ENCODE measurements at regions not wholly inside any gene's neighbourhood (a gene's known extent, or its start where the extent isn't known, plus 50 kb on each side); places are given as distances from the start of the nearest gene placed in this dataset.
"Not testable (repeated sequence)": the region's sequence is repeated elsewhere in the genome, so short reads cannot be mapped to it uniquely, and the experiment has no call there.

GRCh38 chr16:5750439-5750838 is 652.8 kb upstream of the EEF2KMT start:
- not testable (repeated sequence) for H3K4me3 Mint-ChIP-seq; H3K4me1 Mint-ChIP-seq (ENCODE audit: low read depth); DNase-seq; H3K9me3 Mint-ChIP-seq; H3K27me3 Mint-ChIP-seq (ENCODE audit: low read depth); ATAC-seq; H3K36me3 Mint-ChIP-seq (ENCODE audit: insufficient read depth)

- Mint-ChIP-seq H3K36me3 (ENCODE audit: insufficient read depth) (no peaks in the 10 kb centered on the region), H3K9me3 (peaks cover 6% of the 10 kb centered on the region), H3K4me3 (no peak overlapping the region), H3K4me1 (ENCODE audit: low read depth) (no peaks in the 10 kb centered on the region), H3K27me3 (ENCODE audit: low read depth) (no peaks in the 10 kb centered on the region)
- no peak for DNase-seq
- no peak for ATAC-seq
Observed at GRCh38 chr16:5738586-5738985, 641.0 kb upstream of the EEF2KMT start.

- H3K4me3 Mint-ChIP-seq, result no peak overlapping the region
- H3K36me3 Mint-ChIP-seq (ENCODE audit: insufficient read depth), result no peaks in the 10 kb centered on the region
- ATAC-seq (no peak), DNase-seq (no peak)
- H3K9me3 Mint-ChIP-seq, result no peaks in the 10 kb centered on the region
- no peaks in the 10 kb centered on the region for H3K4me1 Mint-ChIP-seq (ENCODE audit: low read depth)
- H3K27me3 Mint-ChIP-seq (ENCODE audit: low read depth), result no peaks in the 10 kb centered on the region
Observed at GRCh38 chr16:5736209-5736930, 638.8 kb upstream of the EEF2KMT start.

- H3K9me3 Mint-ChIP-seq, result no peaks in the 10 kb centered on the region
- DNase-seq (no peak), ATAC-seq (no peak)
- H3K36me3 Mint-ChIP-seq (ENCODE audit: insufficient read depth), result no peaks in the 10 kb centered on the region
- H3K27me3 Mint-ChIP-seq (ENCODE audit: low read depth), result no peaks in the 10 kb centered on the region
- no peaks in the 10 kb centered on the region for H3K4me1 Mint-ChIP-seq (ENCODE audit: low read depth)
- H3K4me3 Mint-ChIP-seq, result no peak overlapping the region
Observed at GRCh38 chr16:5735444-5735843, 637.8 kb upstream of the EEF2KMT start.

- Mint-ChIP-seq H3K4me3 (no peak overlapping the region), H3K27me3 (ENCODE audit: low read depth) (no peaks in the 10 kb centered on the region), H3K9me3 (no peaks in the 10 kb centered on the region), H3K4me1 (ENCODE audit: low read depth) (no peaks in the 10 kb centered on the region), H3K36me3 (ENCODE audit: insufficient read depth) (no peaks in the 10 kb centered on the region)
- no peak for DNase-seq
- no peak for ATAC-seq
Observed at GRCh38 chr16:5730783-5731182, 633.2 kb upstream of the EEF2KMT start.

GRCh38 chr16:5722116-5722619 is 624.6 kb upstream of the EEF2KMT start:
- H3K36me3 Mint-ChIP-seq (ENCODE audit: insufficient read depth), result no peaks in the 10 kb centered on the region
- no peaks in the 10 kb centered on the region for H3K9me3 Mint-ChIP-seq
- DNase-seq (no peak), ATAC-seq (no peak)
- no peaks in the 10 kb centered on the region for H3K4me1 Mint-ChIP-seq (ENCODE audit: low read depth)
- no peaks in the 10 kb centered on the region for H3K27me3 Mint-ChIP-seq (ENCODE audit: low read depth)
- no peak overlapping the region for H3K4me3 Mint-ChIP-seq

GRCh38 chr16:5715155-5715554 is 617.6 kb upstream of the EEF2KMT start:
- DNase-seq (no peak), ATAC-seq (no peak)
- peaks cover 7% of the 10 kb centered on the region for H3K9me3 Mint-ChIP-seq
- H3K27me3 Mint-ChIP-seq (ENCODE audit: low read depth), result no peaks in the 10 kb centered on the region
- no peaks in the 10 kb centered on the region for H3K4me1 Mint-ChIP-seq (ENCODE audit: low read depth)
- H3K36me3 Mint-ChIP-seq (ENCODE audit: insufficient read depth), result no peaks in the 10 kb centered on the region
- no peak overlapping the region for H3K4me3 Mint-ChIP-seq

GRCh38 chr16:5709889-5710288 is 612.3 kb upstream of the EEF2KMT start:
- Mint-ChIP-seq H3K36me3 (ENCODE audit: insufficient read depth) (no peaks in the 10 kb centered on the region), H3K4me3 (no peak overlapping the region), H3K27me3 (ENCODE audit: low read depth) (no peaks in the 10 kb centered on the region), H3K4me1 (ENCODE audit: low read depth) (no peaks in the 10 kb centered on the region), H3K9me3 (peaks cover 7% of the 10 kb centered on the region)
- no peak for DNase-seq
- no peak for ATAC-seq

GRCh38 chr16:5706211-5706610 is 608.6 kb upstream of the EEF2KMT start:
- H3K9me3 Mint-ChIP-seq, result peaks cover 6% of the 10 kb centered on the region
- no peaks in the 10 kb centered on the region for H3K4me1 Mint-ChIP-seq (ENCODE audit: low read depth)
- DNase-seq (no peak), ATAC-seq (no peak)
- H3K4me3 Mint-ChIP-seq, result no peak overlapping the region
- H3K27me3 Mint-ChIP-seq (ENCODE audit: low read depth), result no peaks in the 10 kb centered on the region
- no peaks in the 10 kb centered on the region for H3K36me3 Mint-ChIP-seq (ENCODE audit: insufficient read depth)

GRCh38 chr16:5704271-5704670 is 606.7 kb upstream of the EEF2KMT start:
- H3K4me1 Mint-ChIP-seq (ENCODE audit: low read depth), result no peaks in the 10 kb centered on the region
- no peak overlapping the region for H3K4me3 Mint-ChIP-seq
- DNase-seq (no peak), ATAC-seq (no peak)
- H3K27me3 Mint-ChIP-seq (ENCODE audit: low read depth), result no peaks in the 10 kb centered on the region
- H3K9me3 Mint-ChIP-seq, result peaks cover 13% of the 10 kb centered on the region
- no peaks in the 10 kb centered on the region for H3K36me3 Mint-ChIP-seq (ENCODE audit: insufficient read depth)

- Mint-ChIP-seq H3K4me3 (no peak overlapping the region), H3K9me3 (peaks cover 11% of the 10 kb centered on the region), H3K4me1 (ENCODE audit: low read depth) (no peaks in the 10 kb centered on the region), H3K27me3 (ENCODE audit: low read depth) (no peaks in the 10 kb centered on the region), H3K36me3 (ENCODE audit: insufficient read depth) (no peaks in the 10 kb centered on the region)
- ATAC-seq (no peak), DNase-seq (no peak)
Observed at GRCh38 chr16:5693426-5693825, 595.8 kb upstream of the EEF2KMT start.

- Mint-ChIP-seq H3K27me3 (ENCODE audit: low read depth) (no peaks in the 10 kb centered on the region), H3K36me3 (ENCODE audit: insufficient read depth) (no peaks in the 10 kb centered on the region), H3K4me1 (ENCODE audit: low read depth) (no peaks in the 10 kb centered on the region), H3K4me3 (no peak overlapping the region), H3K9me3 (peaks cover 4% of the 10 kb centered on the region)
- DNase-seq (no peak), ATAC-seq (no peak)
Observed at GRCh38 chr16:5681966-5682365, 584.4 kb upstream of the EEF2KMT start.

GRCh38 chr16:5678371-5678770 is 580.8 kb upstream of the EEF2KMT start:
- ATAC-seq (no peak), DNase-seq (no peak)
- Mint-ChIP-seq H3K36me3 (ENCODE audit: insufficient read depth) (no peaks in the 10 kb centered on the region), H3K9me3 (peaks cover 4% of the 10 kb centered on the region), H3K4me3 (no peak overlapping the region), H3K4me1 (ENCODE audit: low read depth) (no peaks in the 10 kb centered on the region), H3K27me3 (ENCODE audit: low read depth) (no peaks in the 10 kb centered on the region)

GRCh38 chr16:5671421-5671820 is 573.8 kb upstream of the EEF2KMT start:
- Mint-ChIP-seq H3K4me1 (ENCODE audit: low read depth) (no peaks in the 10 kb centered on the region), H3K27me3 (ENCODE audit: low read depth) (no peaks in the 10 kb centered on the region), H3K36me3 (ENCODE audit: insufficient read depth) (no peaks in the 10 kb centered on the region), H3K4me3 (no peak overlapping the region), H3K9me3 (peaks cover 7% of the 10 kb centered on the region)
- ATAC-seq (no peak), DNase-seq (no peak)

GRCh38 chr16:5670198-5670597 is 572.6 kb upstream of the EEF2KMT start:
- Mint-ChIP-seq H3K9me3 (peaks cover 7% of the 10 kb centered on the region), H3K4me3 (no peak overlapping the region), H3K27me3 (ENCODE audit: low read depth) (no peaks in the 10 kb centered on the region), H3K4me1 (ENCODE audit: low read depth) (no peaks in the 10 kb centered on the region), H3K36me3 (ENCODE audit: insufficient read depth) (no peaks in the 10 kb centered on the region)
- ATAC-seq (no peak), DNase-seq (no peak)
